Esophagus squamous epithelium (tissue), 5 donors: ENCODE measurements at regions not wholly inside any gene's neighbourhood (a gene's known extent, or its start where the extent isn't known, plus 50 kb on each side); places are given as distances from the start of the nearest gene placed in this dataset.
A peak's percentile ranks its signal among the peaks of the same experiment; 100 is the strongest.

Experiments
- DNase-seq: peaks from one replicate; lab custom pipeline; 2025; lab: John Stamatoyannopoulos, UW
- H3K27ac ChIP-seq, 4 donors: fragments of 200-600 bp; sonication (generic); one replicate each; pipeline ENCODE4 v1.5.1; 2016 to 2019; ENCODE audit warnings: mild to moderate bottlenecking in 1 of 4
- H3K27me3 ChIP-seq, 4 donors: fragments of 200-600 bp; sonication (generic); 1 replicate in 3 of 4; 2 replicates in 1 of 4; pipeline versions ENCODE4 v1.5.1 to v1.6.0; 2017 to 2021; ENCODE audit warnings: antibody characterized with exemption in 1 of 4
- H3K36me3 ChIP-seq, 3 donors: fragments of 200-600 bp; sonication (generic); one replicate each; pipeline ENCODE4 v1.5.1; 2016 to 2019
- H3K4me1 ChIP-seq, 3 donors: fragments of 200-600 bp; sonication (generic); one replicate each; pipeline ENCODE4 v1.5.1; 2017 to 2019
- H3K4me3 ChIP-seq, 4 donors: fragments of 200-600 bp; sonication (generic); 1 replicate in 3 of 4; 2 replicates in 1 of 4; pipeline ENCODE4 v1.5.1; 2016 to 2019; ENCODE audit warnings: mild to moderate bottlenecking in 2 of 4, moderate library complexity in 1 of 4
- H3K9me3 ChIP-seq, 3 donors: fragments of 200-600 bp; sonication (generic); one replicate each; pipeline ENCODE4 v1.5.1; 2016 to 2019
- POLR2A ChIP-seq, 4 donors: fragments of 450-650 bp; IDR thresholded peaks; one replicate each; pipeline ENCODE4 v1.6.1; 2017; ENCODE audit warnings: antibody characterized with exemption in 4 of 4, mild to moderate bottlenecking in 4 of 4, moderate library complexity in 3 of 4
- WGBS, 2 donors: methylation state at CpG; one replicate each; pipeline ENCODE4 v1.1.5; 2018; 5-methylcytosine and 5-hydroxymethylcytosine counted together
- intact Hi-C: fragments of 100-400 bp; cut with DNase I; formaldehyde crosslinking; loops from one replicate; pipeline ENCODE4 v1.15.0; 2022
- TF ChIP-seq, protein P1 (sequence below), 6 experiments: fragments of 450-650 bp in 4 of 6; fragments of 200-600 bp in 2 of 6; sonication (generic) in 2 of 6; IDR thresholded peaks; one replicate each; pipeline ENCODE4 v1.5.1; 2016 to 2019; ENCODE audit warnings: antibody characterized with exemption in 6 of 6, mild to moderate bottlenecking in 4 of 6, moderate library complexity in 4 of 6
- donor health status: DM: yes; HTN: yes; CAD: no.

DNA sequence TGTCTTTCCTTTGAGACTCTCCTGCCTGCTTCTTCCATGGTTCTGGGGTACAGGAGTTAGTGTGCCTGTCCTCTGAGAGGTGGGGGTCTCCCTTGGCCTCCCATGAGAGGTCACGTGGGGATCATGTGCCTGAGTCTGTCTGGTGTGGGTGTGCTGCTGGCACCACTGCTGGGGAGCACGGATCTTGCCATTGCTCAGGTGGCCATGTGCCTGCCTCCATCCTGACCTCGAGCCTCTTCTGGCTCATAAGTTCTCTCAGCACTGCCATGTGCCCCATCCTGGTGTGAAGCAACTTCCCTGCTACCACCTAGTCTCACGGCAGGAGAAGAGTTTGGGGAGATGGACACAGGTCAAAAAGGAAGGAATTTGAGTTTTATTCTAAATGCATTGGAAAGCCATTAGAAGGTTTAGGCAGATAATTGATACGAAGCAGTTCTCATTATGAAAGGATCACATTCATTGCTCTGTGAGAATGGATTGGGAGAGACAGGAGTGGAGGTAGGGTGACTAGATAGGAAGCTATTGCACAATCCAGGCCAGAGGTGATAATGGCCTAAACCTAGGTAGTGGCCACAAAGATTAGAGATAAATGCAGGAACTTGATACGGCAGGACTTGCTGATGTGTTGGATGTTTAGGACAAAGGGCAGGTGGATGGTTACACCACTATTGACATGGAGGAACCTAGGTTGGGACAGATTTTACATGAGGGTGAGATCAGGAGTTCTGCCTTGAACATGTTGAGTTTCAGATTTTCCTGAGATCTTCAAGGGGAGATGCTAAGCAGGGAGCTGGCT lies 173.0 kb upstream of the RORA start:
- Histone ChIP-seq H3K27me3 (no peaks in the 10 kb centered on the region), H3K4me3 (no peak overlapping the region), H3K9me3 (no peaks in the 10 kb centered on the region), H3K27ac (no peak overlapping the region), H3K36me3 (no peaks in the 10 kb centered on the region), H3K4me1 (no peaks in the 10 kb centered on the region)
- intact Hi-C loops, result no loop called here
- TF ChIP-seq, protein P1, sequence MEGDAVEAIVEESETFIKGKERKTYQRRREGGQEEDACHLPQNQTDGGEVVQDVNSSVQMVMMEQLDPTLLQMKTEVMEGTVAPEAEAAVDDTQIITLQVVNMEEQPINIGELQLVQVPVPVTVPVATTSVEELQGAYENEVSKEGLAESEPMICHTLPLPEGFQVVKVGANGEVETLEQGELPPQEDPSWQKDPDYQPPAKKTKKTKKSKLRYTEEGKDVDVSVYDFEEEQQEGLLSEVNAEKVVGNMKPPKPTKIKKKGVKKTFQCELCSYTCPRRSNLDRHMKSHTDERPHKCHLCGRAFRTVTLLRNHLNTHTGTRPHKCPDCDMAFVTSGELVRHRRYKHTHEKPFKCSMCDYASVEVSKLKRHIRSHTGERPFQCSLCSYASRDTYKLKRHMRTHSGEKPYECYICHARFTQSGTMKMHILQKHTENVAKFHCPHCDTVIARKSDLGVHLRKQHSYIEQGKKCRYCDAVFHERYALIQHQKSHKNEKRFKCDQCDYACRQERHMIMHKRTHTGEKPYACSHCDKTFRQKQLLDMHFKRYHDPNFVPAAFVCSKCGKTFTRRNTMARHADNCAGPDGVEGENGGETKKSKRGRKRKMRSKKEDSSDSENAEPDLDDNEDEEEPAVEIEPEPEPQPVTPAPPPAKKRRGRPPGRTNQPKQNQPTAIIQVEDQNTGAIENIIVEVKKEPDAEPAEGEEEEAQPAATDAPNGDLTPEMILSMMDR (IDR thresholded peaks at IDR 0.05), result no peak
- DNase-seq, result no peak
- WGBS, 2 donors, result 74 to 80% methylated on average over 4 to 6 of the region's 6 CpGs

DNA sequence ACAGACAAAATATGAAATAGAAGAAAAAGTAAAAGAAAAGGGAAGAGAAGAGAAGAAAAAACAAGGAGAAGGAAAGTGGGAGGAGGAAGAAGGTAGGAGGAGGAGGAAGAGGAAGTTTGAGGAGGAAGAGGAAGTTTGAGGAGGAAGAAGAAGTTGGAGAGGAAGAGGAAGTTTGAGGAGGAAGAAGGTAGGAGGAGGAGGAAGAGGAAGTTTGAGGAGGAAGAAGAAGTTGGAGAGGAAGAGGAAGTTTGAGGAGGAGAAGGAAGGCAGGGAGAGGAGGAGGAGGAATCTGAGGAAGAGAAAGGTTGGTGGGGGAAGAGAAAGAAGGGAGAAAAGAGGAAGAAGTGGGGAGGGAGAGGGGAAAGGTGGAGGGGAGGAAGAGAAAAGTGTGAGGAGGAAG lies 169.2 kb upstream of the RORA start:
- no peaks in the 10 kb centered on the region for H3K4me1 ChIP-seq
- H3K36me3 ChIP-seq, result no peaks in the 10 kb centered on the region
- intact Hi-C loops, result no loop called here
- no peak overlapping the region for H3K27ac ChIP-seq
- H3K9me3 ChIP-seq, result no peaks in the 10 kb centered on the region
- TF ChIP-seq, protein P1 (IDR thresholded peaks at IDR 0.05), result no peak
- no peak for TF ChIP-seq POLR2A (IDR thresholded peaks at IDR 0.05)
- H3K4me3 ChIP-seq, result no peak overlapping the region
- H3K27me3 ChIP-seq, result no peaks in the 10 kb centered on the region
- no peak for DNase-seq

DNA sequence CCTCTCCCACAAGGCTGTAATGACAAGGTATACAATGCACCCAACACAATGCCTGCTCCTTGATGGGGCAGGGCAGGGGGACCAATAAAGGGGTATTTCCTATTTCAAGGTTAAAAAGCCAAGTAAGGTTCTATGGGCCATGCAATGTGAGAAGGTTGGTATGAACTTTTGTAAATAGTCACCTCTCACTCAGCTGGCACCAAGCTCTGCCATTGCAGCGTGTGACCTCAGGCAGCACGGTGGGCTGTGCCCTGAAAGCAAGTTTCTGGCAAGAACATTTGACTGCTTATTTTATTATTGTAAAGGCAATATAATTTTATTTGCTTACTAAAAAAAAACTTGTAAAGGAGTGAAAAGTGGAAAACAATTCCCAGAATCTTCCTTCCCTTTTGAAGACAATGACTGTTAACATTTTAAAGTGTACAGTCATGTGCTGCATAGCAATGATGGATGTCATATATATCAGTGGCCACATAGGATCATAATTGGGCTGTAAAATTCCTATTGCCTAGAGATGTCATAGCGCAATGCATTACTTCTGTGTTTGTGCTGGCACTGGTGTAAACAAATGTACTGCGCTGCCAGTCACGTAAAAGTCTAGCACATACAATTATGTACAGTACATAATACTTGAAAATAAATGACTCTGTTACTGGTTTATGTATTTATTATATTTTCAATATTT lies 167.3 kb upstream of the RORA start:
- no peak overlapping the region for H3K4me3 ChIP-seq
- no peak for DNase-seq
- H3K4me1 ChIP-seq, result no peaks in the 10 kb centered on the region
- no peaks in the 10 kb centered on the region for H3K36me3 ChIP-seq
- 87 to 91% methylated on average over 5 of the region's 5 CpGs for WGBS, 2 donors
- H3K27ac ChIP-seq, result no peak overlapping the region
- intact Hi-C loops, result no loop called here
- no peaks in the 10 kb centered on the region for H3K27me3 ChIP-seq
- TF ChIP-seq, protein P1 (IDR thresholded peaks at IDR 0.05), result no peak
- H3K9me3 ChIP-seq, result no peaks in the 10 kb centered on the region

DNA sequence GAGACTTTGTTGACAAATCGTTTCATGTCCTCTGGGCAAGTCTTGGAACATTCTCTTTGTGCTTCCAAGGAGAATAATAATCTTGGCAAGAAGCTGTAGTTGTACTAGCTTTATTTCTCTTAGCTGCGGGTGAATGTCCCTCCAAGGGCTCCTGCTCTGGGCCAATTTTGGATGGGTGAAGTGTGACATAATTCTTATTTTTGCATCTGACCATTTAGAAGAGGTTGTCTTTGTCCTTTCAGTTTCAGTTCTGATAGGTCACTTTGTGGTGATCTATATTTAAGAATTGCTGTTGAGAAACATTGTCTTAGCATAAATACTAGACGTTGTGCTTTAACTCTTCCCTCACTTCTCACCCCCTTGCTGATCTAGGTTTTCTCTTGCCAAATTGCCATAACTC lies 164.8 kb upstream of the RORA start:
- whole genome bisulfite sequencing, 2 donors, result 14 to 29% methylated on average over 3 of the region's 3 CpGs
- peak overlapping the region in 1 of 4 donors; percentile 22 for H3K27ac ChIP-seq
- H3K9me3 ChIP-seq, result no peaks in the 10 kb centered on the region
- no peak for TF ChIP-seq POLR2A (IDR thresholded peaks at IDR 0.05)
- TF ChIP-seq, protein P1 (IDR thresholded peaks at IDR 0.05), result no peak
- no peaks in the 10 kb centered on the region for H3K4me1 ChIP-seq
- no peaks in the 10 kb centered on the region for H3K36me3 ChIP-seq
- no peaks in the 10 kb centered on the region for H3K27me3 ChIP-seq
- H3K4me3 ChIP-seq, result peak overlapping the region in 1 of 4 donors; percentile 39
- no peak for DNase-seq
- intact Hi-C loops, result no loop called here

DNA sequence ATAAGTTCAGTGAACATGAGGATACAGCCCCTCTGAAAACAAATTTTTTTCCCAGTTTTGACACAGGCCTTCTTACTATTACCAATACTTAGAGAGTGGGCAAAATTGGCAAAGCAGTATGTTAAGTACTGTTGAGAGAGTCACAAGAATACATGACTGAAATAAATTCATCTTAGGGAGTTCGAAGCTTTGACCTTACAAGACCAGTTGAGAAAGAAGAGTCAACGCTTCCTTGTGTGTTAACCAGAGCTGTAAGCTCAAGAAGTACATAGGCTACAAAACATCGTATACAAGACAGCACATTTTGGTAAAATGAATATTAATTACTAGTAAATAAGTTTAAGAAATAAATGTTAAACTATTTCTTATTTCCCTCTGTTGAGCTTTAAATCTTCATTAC lies 164.4 kb upstream of the RORA start:
- whole genome bisulfite sequencing, 2 donors, result 62 to 64% methylated on average over 3 of the region's 3 CpGs
- no peak for TF ChIP-seq POLR2A (IDR thresholded peaks at IDR 0.05)
- TF ChIP-seq, protein P1 (IDR thresholded peaks at IDR 0.05), result no peak
- intact Hi-C loops, result no loop called here
- Histone ChIP-seq H3K27me3 (no peaks in the 10 kb centered on the region), H3K9me3 (no peaks in the 10 kb centered on the region), H3K4me1 (no peaks in the 10 kb centered on the region), H3K36me3 (no peaks in the 10 kb centered on the region), H3K27ac (peak overlapping the region in 2 of 4 donors; percentile 10 to 22), H3K4me3 (peak overlapping the region in 1 of 4 donors; percentile 39)
- no peak for DNase-seq
